NCI-H146 (cell line): ENCODE measurements at regions not wholly inside any gene's neighbourhood (a gene's known extent, or its start where the extent isn't known, plus 50 kb on each side); places are given as distances from the start of the nearest gene placed in this dataset.
"Not testable (repeated sequence)": the region's sequence is repeated elsewhere in the genome, so short reads cannot be mapped to it uniquely, and the experiment has no call there.

ENCODE experiments used
- DNase-seq: peaks from one replicate; lab custom pipeline; 2025; lab: John Stamatoyannopoulos, UW

- DNase-seq: not testable (repeated sequence)
Observed at GRCh38 chr21:28281357-28281756, 711.3 kb downstream of the LTN1 start.

- DNase-seq: no peak
Observed at GRCh38 chr21:28280611-28281010, 712.1 kb downstream of the LTN1 start.

- no peak for DNase-seq
Observed at GRCh38 chr21:28277324-28277723, 715.4 kb downstream of the LTN1 start.

GRCh38 chr21:28272272-28272992, 720.2 kb downstream of the LTN1 start:
- DNase-seq: no peak

GRCh38 chr21:28269173-28269572, 723.5 kb downstream of the LTN1 start:
- no peak for DNase-seq

- DNase-seq: no peak
Observed at GRCh38 chr21:28268685-28269084, 724.0 kb downstream of the LTN1 start.

- no peak for DNase-seq
Observed at GRCh38 chr21:28267449-28267848, 725.2 kb downstream of the LTN1 start.

- DNase-seq: no peak
Observed at GRCh38 chr21:28266061-28266460, 726.6 kb downstream of the LTN1 start.

GRCh38 chr21:28263974-28264373, 728.7 kb downstream of the LTN1 start:
- no peak for DNase-seq

GRCh38 chr21:28261298-28261697, 731.4 kb downstream of the LTN1 start:
- no peak for DNase-seq

GRCh38 chr21:28257276-28257675, 735.4 kb downstream of the LTN1 start:
- DNase-seq: no peak

- no peak for DNase-seq
Observed at GRCh38 chr21:28256837-28257236, 735.8 kb downstream of the LTN1 start.

GRCh38 chr21:28256420-28256831, 736.3 kb downstream of the LTN1 start:
- no peak for DNase-seq

- DNase-seq: no peak
Observed at GRCh38 chr21:28253961-28254360, 738.7 kb downstream of the LTN1 start.

GRCh38 chr21:28253338-28253737, 739.3 kb downstream of the LTN1 start:
- DNase-seq: no peak

- DNase-seq: no peak
Observed at GRCh38 chr21:28252928-28253327, 739.7 kb downstream of the LTN1 start.

- DNase-seq: no peak
Observed at GRCh38 chr21:28250946-28251345, 741.7 kb downstream of the LTN1 start.

GRCh38 chr21:28247454-28248020, 745.1 kb downstream of the LTN1 start:
- DNase-seq: no peak

GRCh38 chr21:28240586-28240985, 752.1 kb downstream of the LTN1 start:
- no peak for DNase-seq

- no peak for DNase-seq
Observed at GRCh38 chr21:28239340-28239739, 753.3 kb downstream of the LTN1 start.

GRCh38 chr21:28237661-28238060, 755.0 kb downstream of the LTN1 start:
- DNase-seq: no peak

- no peak for DNase-seq
Observed at GRCh38 chr21:28235169-28235895, 757.3 kb downstream of the LTN1 start.

- no peak for DNase-seq
Observed at GRCh38 chr21:28234326-28234725, 758.4 kb downstream of the LTN1 start.
